ENCODE measurements at regions not wholly inside any gene's neighbourhood (a gene's known extent, or its start where the extent isn't known, plus 50 kb on each side); places are given as distances from the start of the nearest gene placed in this dataset.

DNA sequence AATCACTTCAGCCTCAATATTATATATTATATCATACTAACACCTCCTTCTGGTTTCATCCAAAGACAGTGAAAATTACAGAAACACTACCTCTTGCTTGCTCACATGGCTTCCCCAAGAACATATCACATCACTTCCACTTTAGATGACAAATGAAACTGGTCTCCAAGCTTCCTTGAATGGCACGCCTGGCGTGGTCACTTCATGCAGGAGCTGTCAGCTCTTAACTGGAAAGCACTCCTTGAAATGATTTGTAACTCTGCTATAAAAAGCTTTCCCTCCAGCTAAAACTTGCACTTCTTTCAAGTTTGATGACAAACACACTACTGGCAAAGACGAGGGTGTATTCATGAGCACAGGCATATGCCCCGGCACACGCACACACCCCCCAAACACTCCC is 84.1 kb upstream of the INHBA start:
- Histone ChIP-seq H3K36me3 (ENCODE audit: insufficient read depth, low read length) (no peaks in the 10 kb centered on the region), H3K4me2 (ENCODE audit: low read length) (no peak overlapping the region), H3K9ac (ENCODE audit: low read depth, low read length) (no peak overlapping the region), H3K9me3 (replicated peaks; ENCODE audit: low read length) (no peaks in the 10 kb centered on the region), H3K4me3 (ENCODE audit: low read length) (no peak overlapping the region), H3K27me3 (ENCODE audit: control insufficient read depth, insufficient read depth, low read length) (no peaks in the 10 kb centered on the region), H3K4me1 (ENCODE audit: control insufficient read depth, insufficient read depth, low read length) (no peaks in the 10 kb centered on the region)

DNA sequence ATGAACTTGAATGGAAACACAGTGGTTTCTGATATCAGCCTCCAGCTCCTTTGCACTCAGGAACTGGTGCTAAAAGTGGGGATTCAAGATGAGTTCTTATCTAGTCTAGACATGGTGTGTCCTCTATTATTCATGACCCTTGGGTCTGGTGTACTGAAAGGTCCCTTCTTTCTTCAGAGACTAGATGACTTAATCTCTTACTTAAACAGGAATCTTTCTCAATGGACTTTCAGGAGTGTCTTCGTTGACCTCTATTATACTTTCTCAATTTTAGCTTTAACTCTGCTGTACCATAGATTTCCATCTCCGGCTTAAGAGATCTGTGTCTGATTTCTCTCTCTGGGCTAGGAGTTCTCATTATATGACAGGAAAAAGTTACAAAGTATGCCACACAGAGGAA is 83.5 kb upstream of the INHBA start:
- Histone ChIP-seq H3K36me3 (ENCODE audit: insufficient read depth, low read length) (no peaks in the 10 kb centered on the region), H3K27me3 (ENCODE audit: control insufficient read depth, insufficient read depth, low read length) (no peaks in the 10 kb centered on the region), H3K4me2 (ENCODE audit: low read length) (no peak overlapping the region), H3K4me3 (ENCODE audit: low read length) (no peak overlapping the region), H3K9me3 (replicated peaks; ENCODE audit: low read length) (no peaks in the 10 kb centered on the region), H3K4me1 (ENCODE audit: control insufficient read depth, insufficient read depth, low read length) (no peaks in the 10 kb centered on the region), H3K9ac (ENCODE audit: low read depth, low read length) (no peak overlapping the region)

DNA sequence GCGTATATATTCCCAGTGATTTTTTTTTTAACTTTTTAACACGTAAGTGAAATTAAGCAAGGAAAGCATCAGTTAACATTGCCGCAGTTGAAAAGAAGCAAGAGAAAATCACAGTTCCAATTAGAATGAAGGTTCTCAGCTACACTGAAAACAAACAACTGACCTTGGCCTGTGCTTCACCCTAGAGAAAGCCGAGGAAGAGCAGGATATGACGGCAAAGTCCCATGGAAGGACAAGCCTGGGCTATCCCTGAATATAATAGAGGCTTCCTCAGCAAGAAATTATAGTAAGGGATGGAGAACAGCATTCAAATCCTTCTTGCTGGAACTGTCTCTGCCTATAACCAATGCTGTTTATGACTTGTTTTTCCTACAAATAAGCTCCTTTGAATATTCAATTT is 83.0 kb upstream of the INHBA start:
- no peak overlapping the region for H3K4me3 ChIP-seq (ENCODE audit: low read length)
- H3K4me2 ChIP-seq (ENCODE audit: low read length): no peak overlapping the region
- H3K9ac ChIP-seq (ENCODE audit: low read depth, low read length): no peak overlapping the region
- no peaks in the 10 kb centered on the region for H3K4me1 ChIP-seq (ENCODE audit: control insufficient read depth, insufficient read depth, low read length)
- no peaks in the 10 kb centered on the region for H3K9me3 ChIP-seq (replicated peaks; ENCODE audit: low read length)
- no peaks in the 10 kb centered on the region for H3K36me3 ChIP-seq (ENCODE audit: insufficient read depth, low read length)
- no peaks in the 10 kb centered on the region for H3K27me3 ChIP-seq (ENCODE audit: control insufficient read depth, insufficient read depth, low read length)

DNA sequence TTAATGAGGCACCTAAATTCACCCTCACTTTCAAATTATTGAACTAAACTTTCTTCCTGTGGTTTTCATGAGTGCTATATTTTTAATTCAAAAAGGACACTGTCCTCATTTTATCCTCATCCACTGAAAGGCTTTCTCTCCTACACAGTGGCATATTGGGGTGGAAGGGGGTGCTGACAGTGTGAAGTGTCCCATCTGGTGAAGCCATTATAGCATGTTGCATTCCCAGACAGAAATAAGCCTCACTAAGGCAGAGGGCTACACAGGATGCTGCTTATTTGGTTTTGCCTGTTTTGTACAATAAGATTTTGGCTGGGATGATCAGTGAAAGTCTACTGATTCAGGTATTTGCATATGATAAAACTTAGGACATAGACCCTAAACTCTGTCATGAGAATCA is 82.4 kb upstream of the INHBA start:
- Histone ChIP-seq H3K9ac (ENCODE audit: low read depth, low read length) (no peak overlapping the region), H3K36me3 (ENCODE audit: insufficient read depth, low read length) (no peaks in the 10 kb centered on the region), H3K9me3 (replicated peaks; ENCODE audit: low read length) (no peaks in the 10 kb centered on the region), H3K4me2 (ENCODE audit: low read length) (no peak overlapping the region), H3K27me3 (ENCODE audit: control insufficient read depth, insufficient read depth, low read length) (no peaks in the 10 kb centered on the region), H3K4me1 (ENCODE audit: control insufficient read depth, insufficient read depth, low read length) (no peaks in the 10 kb centered on the region), H3K4me3 (ENCODE audit: low read length) (no peak overlapping the region)

DNA sequence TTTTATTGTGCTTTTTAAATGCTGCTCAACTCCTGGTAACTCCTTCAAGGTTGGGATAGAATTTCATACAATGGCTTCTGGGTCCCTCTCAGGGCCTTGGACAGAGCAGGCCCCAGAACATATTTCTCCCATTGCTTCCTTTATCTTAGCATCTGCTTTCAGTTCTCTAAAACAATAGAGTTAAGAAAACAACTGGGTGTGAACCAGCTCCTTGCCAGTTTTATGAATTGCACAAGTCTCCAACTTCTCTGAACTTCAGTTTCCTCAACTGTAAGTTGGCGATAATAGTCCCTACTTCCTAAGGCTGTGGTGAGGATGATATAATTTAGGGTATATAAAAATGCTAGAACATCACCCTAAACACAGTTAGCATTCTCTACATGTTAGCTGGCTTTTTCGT is 77.0 kb upstream of the INHBA start:
- Histone ChIP-seq H3K4me2 (ENCODE audit: low read length) (no peak overlapping the region), H3K4me3 (ENCODE audit: low read length) (no peak overlapping the region), H3K27me3 (ENCODE audit: control insufficient read depth, insufficient read depth, low read length) (no peaks in the 10 kb centered on the region), H3K9ac (ENCODE audit: low read depth, low read length) (no peak overlapping the region), H3K36me3 (ENCODE audit: insufficient read depth, low read length) (no peaks in the 10 kb centered on the region), H3K4me1 (ENCODE audit: control insufficient read depth, insufficient read depth, low read length) (no peaks in the 10 kb centered on the region), H3K9me3 (replicated peaks; ENCODE audit: low read length) (no peaks in the 10 kb centered on the region)

DNA sequence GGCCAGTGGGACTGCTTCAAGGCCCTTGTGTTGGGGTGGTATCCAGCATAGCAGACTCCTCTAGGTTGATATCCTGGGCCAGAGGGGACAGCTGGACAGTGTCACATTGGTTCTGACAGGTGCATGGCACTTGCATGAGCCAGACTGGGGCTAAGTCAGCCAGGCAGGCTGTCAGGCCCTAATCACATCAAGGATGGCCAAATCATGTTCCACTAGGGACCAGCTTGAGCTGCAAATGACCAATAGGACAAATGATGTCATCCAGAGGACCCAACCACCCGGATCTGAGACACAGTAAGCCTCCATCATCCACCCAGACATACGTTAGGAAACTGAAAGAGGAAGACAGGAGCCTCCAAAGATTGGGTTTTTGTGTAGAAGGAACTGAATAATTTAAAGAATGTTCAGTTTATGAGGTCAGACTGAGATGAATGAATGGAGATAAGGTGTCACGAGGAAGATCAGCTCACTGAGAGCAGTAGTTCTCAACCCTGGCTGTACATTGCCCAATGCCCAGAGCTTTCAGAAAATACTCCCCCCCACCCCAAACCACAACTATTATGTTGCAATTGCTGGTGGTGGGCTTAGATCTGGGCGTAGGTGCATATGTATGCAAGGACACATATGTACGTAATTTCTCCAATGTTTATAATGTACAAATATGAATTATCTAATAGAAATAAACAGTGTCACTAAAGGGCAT is 75.2 kb upstream of the INHBA start:
- Histone ChIP-seq H3K9me3 (replicated peaks; ENCODE audit: low read length) (no peaks in the 10 kb centered on the region), H3K4me2 (ENCODE audit: low read length) (no peak overlapping the region), H3K36me3 (ENCODE audit: insufficient read depth, low read length) (no peaks in the 10 kb centered on the region), H3K4me3 (ENCODE audit: low read length) (no peak overlapping the region), H3K27me3 (ENCODE audit: control insufficient read depth, insufficient read depth, low read length) (no peaks in the 10 kb centered on the region), H3K9ac (ENCODE audit: low read depth, low read length) (no peak overlapping the region), H3K4me1 (ENCODE audit: control insufficient read depth, insufficient read depth, low read length) (no peaks in the 10 kb centered on the region)

DNA sequence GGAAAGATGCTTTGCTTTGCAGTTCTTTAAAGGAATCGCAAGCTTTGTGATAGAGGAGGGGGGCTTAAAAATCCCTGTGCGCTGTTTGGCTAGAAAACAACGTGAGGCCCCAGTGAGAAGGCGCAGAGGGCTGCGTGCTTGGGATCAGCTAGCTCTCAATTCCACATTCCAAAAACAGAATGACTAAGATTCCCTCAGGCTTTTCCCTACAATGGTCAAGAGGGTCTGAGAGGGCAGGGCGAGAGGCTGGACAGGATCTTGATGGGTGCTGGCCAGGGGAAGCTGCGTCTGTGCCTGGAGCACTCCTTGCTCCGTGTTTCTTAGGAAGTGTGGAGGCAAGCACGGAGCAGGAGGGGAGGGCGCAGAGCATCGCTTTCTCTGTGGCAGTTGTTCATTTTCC is 72.1 kb upstream of the INHBA start:
- Histone ChIP-seq H3K4me1 (ENCODE audit: control insufficient read depth, insufficient read depth, low read length) (no peaks in the 10 kb centered on the region), H3K36me3 (ENCODE audit: insufficient read depth, low read length) (no peaks in the 10 kb centered on the region), H3K9ac (ENCODE audit: low read depth, low read length) (no peak overlapping the region), H3K4me3 (ENCODE audit: low read length) (no peak overlapping the region), H3K27me3 (ENCODE audit: control insufficient read depth, insufficient read depth, low read length) (no peaks in the 10 kb centered on the region), H3K4me2 (ENCODE audit: low read length) (no peak overlapping the region), H3K9me3 (replicated peaks; ENCODE audit: low read length) (no peaks in the 10 kb centered on the region)

DNA sequence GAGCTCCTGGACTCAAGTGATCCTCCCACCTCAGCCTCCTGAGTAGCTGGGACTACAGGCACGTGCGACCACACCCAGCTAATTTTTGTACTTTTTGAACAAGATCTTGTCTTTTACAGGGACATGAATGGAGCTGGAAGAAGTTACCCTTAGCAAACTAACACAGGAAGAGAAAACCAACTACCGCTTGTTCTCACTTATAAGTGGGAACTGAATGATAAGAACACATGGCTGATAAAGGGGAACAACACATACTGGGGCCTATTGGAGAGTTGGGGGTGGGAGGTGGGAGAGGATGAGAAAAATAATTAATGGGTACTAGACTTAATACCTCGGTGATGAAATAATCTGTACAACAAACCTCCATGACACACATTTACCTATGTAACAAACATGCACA is 70.9 kb upstream of the INHBA start:
- H3K36me3 ChIP-seq (ENCODE audit: insufficient read depth, low read length): no peaks in the 10 kb centered on the region
- H3K4me1 ChIP-seq (ENCODE audit: control insufficient read depth, insufficient read depth, low read length): no peaks in the 10 kb centered on the region
- H3K27me3 ChIP-seq (ENCODE audit: control insufficient read depth, insufficient read depth, low read length): no peaks in the 10 kb centered on the region
- no peak overlapping the region for H3K4me3 ChIP-seq (ENCODE audit: low read length)
- H3K9me3 ChIP-seq (replicated peaks; ENCODE audit: low read length): no peaks in the 10 kb centered on the region
- no peak overlapping the region for H3K4me2 ChIP-seq (ENCODE audit: low read length)
- H3K9ac ChIP-seq (ENCODE audit: low read depth, low read length): no peak overlapping the region

DNA sequence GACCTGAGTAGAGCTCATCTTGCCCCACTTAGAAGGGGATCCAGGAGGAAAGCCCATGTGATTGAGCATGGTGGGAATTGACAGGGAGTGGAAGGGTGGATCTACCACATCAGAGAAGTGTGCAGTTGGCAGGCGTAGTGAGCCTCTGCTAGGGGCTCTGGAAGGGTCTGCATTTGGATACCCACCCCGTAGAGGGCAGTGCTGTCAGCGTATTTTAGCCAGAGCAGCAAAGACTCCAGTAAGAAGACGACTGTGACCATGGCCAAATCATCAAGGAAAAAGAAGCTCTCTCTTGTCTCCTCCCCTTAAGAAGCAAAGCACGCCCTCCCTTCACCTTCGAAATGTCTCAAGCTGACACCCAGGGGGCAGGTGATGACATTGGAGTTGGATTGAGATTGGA is 68.8 kb upstream of the INHBA start:
- no peaks in the 10 kb centered on the region for H3K4me1 ChIP-seq (ENCODE audit: control insufficient read depth, insufficient read depth, low read length)
- no peak overlapping the region for H3K4me2 ChIP-seq (ENCODE audit: low read length)
- H3K9me3 ChIP-seq (replicated peaks; ENCODE audit: low read length): no peaks in the 10 kb centered on the region
- H3K9ac ChIP-seq (ENCODE audit: low read depth, low read length): no peak overlapping the region
- no peaks in the 10 kb centered on the region for H3K27me3 ChIP-seq (ENCODE audit: control insufficient read depth, insufficient read depth, low read length)
- no peak overlapping the region for H3K4me3 ChIP-seq (ENCODE audit: low read length)
- no peaks in the 10 kb centered on the region for H3K36me3 ChIP-seq (ENCODE audit: insufficient read depth, low read length)

DNA sequence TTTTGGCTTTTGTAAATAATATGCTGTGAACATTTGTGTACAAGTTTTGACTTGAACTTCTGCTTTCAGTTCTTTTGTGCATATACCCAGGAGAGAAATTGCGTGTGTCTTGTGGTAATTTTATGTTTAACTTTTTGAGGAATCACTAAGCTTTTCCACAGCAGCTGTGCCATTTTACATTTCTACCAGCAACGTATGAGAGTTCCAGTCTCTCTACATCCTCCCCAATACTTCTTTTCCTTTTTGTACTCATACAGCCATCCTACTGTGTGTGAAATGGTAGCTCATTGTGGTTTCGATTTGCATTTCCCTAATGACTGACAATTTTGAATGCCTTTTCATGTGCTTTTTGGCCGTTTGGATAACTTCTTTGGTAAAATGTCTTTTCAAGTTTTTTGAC is 66.3 kb upstream of the INHBA start:
- no peaks in the 10 kb centered on the region for H3K9me3 ChIP-seq (replicated peaks; ENCODE audit: low read length)
- no peak overlapping the region for H3K4me2 ChIP-seq (ENCODE audit: low read length)
- no peak overlapping the region for H3K4me3 ChIP-seq (ENCODE audit: low read length)

DNA sequence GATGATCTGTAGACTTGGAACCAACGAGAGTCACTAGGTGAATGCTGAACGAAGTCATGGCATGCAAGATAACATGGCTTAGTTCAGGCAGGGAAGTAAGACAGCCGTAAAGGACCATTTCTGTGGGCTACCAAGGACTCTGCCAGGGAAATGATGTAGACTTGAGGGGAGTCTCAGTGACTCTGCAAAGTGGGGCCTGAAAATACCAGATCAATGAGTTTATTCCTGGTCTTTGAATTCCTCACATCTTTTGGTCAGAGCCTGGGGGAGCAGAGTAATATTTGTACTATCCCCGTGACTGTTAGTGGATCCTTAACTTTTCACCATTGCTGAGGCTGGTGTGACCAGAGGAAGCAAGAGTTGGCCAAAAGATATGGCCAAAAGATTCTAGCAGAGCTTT is 60.7 kb upstream of the INHBA start:
- Histone ChIP-seq H3K4me2 (ENCODE audit: low read length) (no peak overlapping the region), H3K36me3 (ENCODE audit: insufficient read depth, low read length) (no peaks in the 10 kb centered on the region), H3K9me3 (replicated peaks; ENCODE audit: low read length) (no peaks in the 10 kb centered on the region), H3K4me3 (ENCODE audit: low read length) (no peak overlapping the region), H3K27me3 (ENCODE audit: control insufficient read depth, insufficient read depth, low read length) (no peaks in the 10 kb centered on the region), H3K4me1 (ENCODE audit: control insufficient read depth, insufficient read depth, low read length) (no peaks in the 10 kb centered on the region), H3K9ac (ENCODE audit: low read depth, low read length) (no peak overlapping the region)

More for the DNA sequence above, 66.3 kb upstream of the INHBA start:
- Histone ChIP-seq H3K36me3 (ENCODE audit: insufficient read depth, low read length) (no peaks in the 10 kb centered on the region), H3K27me3 (ENCODE audit: control insufficient read depth, insufficient read depth, low read length) (no peaks in the 10 kb centered on the region), H3K9ac (ENCODE audit: low read depth, low read length) (no peak overlapping the region), H3K4me1 (ENCODE audit: control insufficient read depth, insufficient read depth, low read length) (no peaks in the 10 kb centered on the region)

DNA sequence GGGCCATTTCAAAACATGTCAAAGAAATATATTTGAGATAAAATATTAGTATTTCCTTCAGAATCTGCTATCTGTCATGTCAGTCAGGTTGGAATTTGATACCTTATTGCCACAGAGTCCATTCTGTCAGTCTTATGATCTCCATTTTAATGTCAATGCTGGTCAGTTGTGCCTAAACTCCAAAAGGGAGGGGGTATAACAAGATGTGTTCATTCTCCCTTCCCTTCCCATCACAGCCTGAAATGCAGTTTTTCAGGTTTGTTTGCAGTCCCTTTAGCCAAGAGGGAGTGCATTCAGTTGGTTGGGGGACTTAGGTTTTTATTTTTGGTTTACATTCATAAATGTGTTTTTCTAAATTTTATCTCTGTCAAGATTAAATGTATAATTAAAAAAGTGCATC is 59.8 kb upstream of the INHBA start:
- Histone ChIP-seq H3K27me3 (ENCODE audit: control insufficient read depth, insufficient read depth, low read length) (no peaks in the 10 kb centered on the region), H3K36me3 (ENCODE audit: insufficient read depth, low read length) (no peaks in the 10 kb centered on the region)

More for the DNA sequence above, 59.8 kb upstream of the INHBA start:
- Histone ChIP-seq H3K4me2 (ENCODE audit: low read length) (no peak overlapping the region), H3K9me3 (replicated peaks; ENCODE audit: low read length) (no peaks in the 10 kb centered on the region), H3K9ac (ENCODE audit: low read depth, low read length) (no peak overlapping the region), H3K4me3 (ENCODE audit: low read length) (no peak overlapping the region), H3K4me1 (ENCODE audit: control insufficient read depth, insufficient read depth, low read length) (no peaks in the 10 kb centered on the region)

Data from skeletal muscle satellite cell (primary cell).